Activated CD8-positive, alpha-beta T cell treated with anti-CD3 and anti-CD28 coated beads for 36 hours (primary cell): ENCODE measurements at regions not wholly inside any gene's neighbourhood (a gene's known extent, or its start where the extent isn't known, plus 50 kb on each side); places are given as distances from the start of the nearest gene placed in this dataset.
"Not testable (repeated sequence)": the region's sequence is repeated elsewhere in the genome, so short reads cannot be mapped to it uniquely, and the experiment has no call there.

Source experiments
- ATAC-seq: fragments of 200-7000 bp; cut with Tn5 transposase; one replicate; pipeline ENCODE4 v1.10.0; 2021; ENCODE audit warnings: mild to moderate bottlenecking, moderate library complexity
- CTCF ChIA-PET: fragments of 350-600 bp; sonication (Branson Sonifier 250); formaldehyde crosslinking; loops from one replicate; lab custom pipeline; 2021; ENCODE audit warnings: antibody characterized with exemption; lab: Charles Lee
- POLR2A ChIA-PET: fragments of 350-600 bp; sonication (Branson Sonifier 250); formaldehyde crosslinking; loops from one replicate; lab custom pipeline; 2021; ENCODE audit warnings: antibody characterized with exemption; lab: Charles Lee
- DNase-seq: peaks from one replicate; pipeline ENCODE4 v3.0.0-alpha.2; 2020
- H3K27ac Mint-ChIP-seq: one replicate; pipeline ENCODE4 v1.8.0; 2021; ENCODE audit warnings: mild to moderate bottlenecking, mixed read lengths
- H3K27me3 Mint-ChIP-seq: one replicate; pipeline ENCODE4 v1.8.0; 2021; ENCODE audit warnings: mixed read lengths
- H3K36me3 Mint-ChIP-seq: one replicate; pipeline ENCODE4 v1.8.0; 2021; ENCODE audit warnings: low read depth, mixed read lengths
- H3K4me1 Mint-ChIP-seq: one replicate; pipeline ENCODE4 v1.8.0; 2021; ENCODE audit warnings: low read depth, mixed read lengths
- H3K4me3 Mint-ChIP-seq: one replicate; pipeline ENCODE4 v1.8.0; 2021; ENCODE audit warnings: mild to moderate bottlenecking, moderate library complexity, mixed read lengths
- H3K9me3 Mint-ChIP-seq: one replicate; pipeline ENCODE4 v1.8.0; 2021; ENCODE audit warnings: mixed read lengths
- CTCF ChIP-seq: fragments of 200-600 bp; IDR thresholded peaks from one replicate; pipeline ENCODE4 v1.8.0; 2022; ENCODE audit warnings: antibody characterized with exemption, mild to moderate bottlenecking
- intact Hi-C: fragments of 100-400 bp; cut with micrococcal nuclease; formaldehyde crosslinking; loops from one replicate; pipeline ENCODE4 v1.10.0; 2022

GRCh38 chr13:89199138-89199537 is 1528.0 kb downstream of the SLITRK5 start:
- CTCF ChIA-PET: no interaction called here

GRCh38 chr13:89204435-89204834 is 1533.3 kb downstream of the SLITRK5 start:
- DNase-seq (no peak), ATAC-seq (no peak)
- no peak for TF ChIP-seq CTCF
- Mint-ChIP-seq H3K4me3 (no peak overlapping the region), H3K4me1 (no peaks in the 10 kb centered on the region), H3K36me3 (no peaks in the 10 kb centered on the region), H3K27me3 (no peaks in the 10 kb centered on the region), H3K9me3 (peaks cover 3% of the 10 kb centered on the region), H3K27ac (no peak overlapping the region)
- ChIA-PET CTCF (no interaction called here), POLR2A (no interaction called here)
- intact Hi-C loops: no loop called here

More at GRCh38 chr13:89199138-89199537, 1528.0 kb downstream of the SLITRK5 start:
- TF ChIP-seq CTCF: no peak
- H3K27me3 Mint-ChIP-seq: no peaks in the 10 kb centered on the region
- no peaks in the 10 kb centered on the region for H3K36me3 Mint-ChIP-seq
- H3K9me3 Mint-ChIP-seq: peaks cover 5% of the 10 kb centered on the region
- DNase-seq (no peak), ATAC-seq (no peak)
- H3K27ac Mint-ChIP-seq: no peak overlapping the region
- POLR2A ChIA-PET: no interaction called here
- no peak overlapping the region for H3K4me3 Mint-ChIP-seq
- intact Hi-C loops: no loop called here
- no peaks in the 10 kb centered on the region for H3K4me1 Mint-ChIP-seq

- no peaks in the 10 kb centered on the region for H3K36me3 Mint-ChIP-seq
- H3K4me3 Mint-ChIP-seq: no peak overlapping the region
- TF ChIP-seq CTCF: no peak
- peaks cover 3% of the 10 kb centered on the region for H3K9me3 Mint-ChIP-seq
- DNase-seq (no peak), ATAC-seq (no peak)
- intact Hi-C loops: no loop called here
- no peaks in the 10 kb centered on the region for H3K4me1 Mint-ChIP-seq
- POLR2A ChIA-PET: no interaction called here
- CTCF ChIA-PET: no interaction called here
- no peaks in the 10 kb centered on the region for H3K27me3 Mint-ChIP-seq
- no peak overlapping the region for H3K27ac Mint-ChIP-seq
These were observed 1534.8 kb downstream of the SLITRK5 start for GRCh38 chr13:89205856-89206520.

- Mint-ChIP-seq H3K27me3 (no peaks in the 10 kb centered on the region), H3K9me3 (peaks cover 7% of the 10 kb centered on the region), H3K36me3 (no peaks in the 10 kb centered on the region), H3K4me1 (no peaks in the 10 kb centered on the region), H3K27ac (no peak overlapping the region), H3K4me3 (no peak overlapping the region)
- CTCF ChIA-PET: no interaction called here
- ATAC-seq (no peak), DNase-seq (no peak)
- POLR2A ChIA-PET: no interaction called here
- no peak for TF ChIP-seq CTCF
- intact Hi-C loops: no loop called here
These were observed 1541.0 kb downstream of the SLITRK5 start for GRCh38 chr13:89212186-89212585.

- H3K9me3 Mint-ChIP-seq: peaks cover 7% of the 10 kb centered on the region
- no peak overlapping the region for H3K27ac Mint-ChIP-seq
- DNase-seq (no peak), ATAC-seq (no peak)
- H3K4me1 Mint-ChIP-seq: no peaks in the 10 kb centered on the region
- no peak overlapping the region for H3K4me3 Mint-ChIP-seq
- ChIA-PET POLR2A (no interaction called here), CTCF (no interaction called here)
- no peaks in the 10 kb centered on the region for H3K36me3 Mint-ChIP-seq
- no peaks in the 10 kb centered on the region for H3K27me3 Mint-ChIP-seq
- intact Hi-C loops: no loop called here
- TF ChIP-seq CTCF: no peak
These were observed 1543.0 kb downstream of the SLITRK5 start for GRCh38 chr13:89214185-89214584.

- intact Hi-C loops: not testable (repeated sequence)
These were observed 1544.1 kb downstream of the SLITRK5 start for GRCh38 chr13:89215319-89215718.

More at GRCh38 chr13:89215319-89215718, 1544.1 kb downstream of the SLITRK5 start:
- H3K27ac Mint-ChIP-seq, H3K9me3 Mint-ChIP-seq, H3K27me3 Mint-ChIP-seq, CTCF ChIA-PET, H3K4me1 Mint-ChIP-seq, H3K36me3 Mint-ChIP-seq, ATAC-seq, H3K4me3 Mint-ChIP-seq, DNase-seq, POLR2A ChIA-PET: not testable (repeated sequence)
